Progenitor cell of endocrine pancreas (in vitro differentiated cells): ENCODE measurements at regions not wholly inside any gene's neighbourhood (a gene's known extent, or its start where the extent isn't known, plus 50 kb on each side); places are given as distances from the start of the nearest gene placed in this dataset.

Experiments
- DNase-seq: peaks from one replicate; pipeline ENCODE4 v3.0.0; 2021; ENCODE audit warnings: low spot score; ENCODE audit not compliant: unreplicated experiment
- H3K27ac Mint-ChIP-seq: 2 replicates; pipeline ENCODE4 v1.8.0; 2021; ENCODE audit warnings: mild to moderate bottlenecking, moderate library complexity, mixed read lengths
- H3K27me3 Mint-ChIP-seq: 2 replicates; pipeline ENCODE4 v1.8.0; 2021; ENCODE audit warnings: mixed read lengths
- H3K36me3 Mint-ChIP-seq: 2 replicates; pipeline ENCODE4 v1.8.0; 2022; ENCODE audit warnings: mixed read lengths; ENCODE audit not compliant: insufficient read depth
- H3K4me1 Mint-ChIP-seq: 2 replicates; pipeline ENCODE4 v1.8.0; 2021; ENCODE audit warnings: low read depth, mixed read lengths
- H3K4me3 Mint-ChIP-seq: 2 replicates; pipeline ENCODE4 v1.8.0; 2021; ENCODE audit warnings: low read depth, mild to moderate bottlenecking, moderate library complexity, mixed read lengths
- H3K9me3 Mint-ChIP-seq: 2 replicates; pipeline ENCODE4 v1.8.0; 2021; ENCODE audit warnings: low read depth, mixed read lengths
- CTCF ChIP-seq: fragments of 200-600 bp; sonication (generic); IDR thresholded peaks from one replicate; pipeline ENCODE4 v1.5.0; 2021; ENCODE audit warnings: antibody characterized with exemption, mild to moderate bottlenecking; ENCODE audit not compliant: unreplicated experiment

GRCh38 chr4:56219447-56219846 is 167.8 kb downstream of the AASDH start:
- peaks cover 28% of the 10 kb centered on the region for H3K36me3 Mint-ChIP-seq
- no peak for DNase-seq
- H3K27ac Mint-ChIP-seq: no peak overlapping the region
- no peaks in the 10 kb centered on the region for H3K9me3 Mint-ChIP-seq
- no peaks in the 10 kb centered on the region for H3K27me3 Mint-ChIP-seq
- TF ChIP-seq CTCF: no peak
- no peak overlapping the region for H3K4me3 Mint-ChIP-seq
- H3K4me1 Mint-ChIP-seq: peaks cover 36% of the 10 kb centered on the region

GRCh38 chr4:56218230-56218895 is 168.9 kb downstream of the AASDH start:
- peaks cover 25% of the 10 kb centered on the region for H3K36me3 Mint-ChIP-seq
- TF ChIP-seq CTCF: no peak
- no peaks in the 10 kb centered on the region for H3K9me3 Mint-ChIP-seq
- H3K4me3 Mint-ChIP-seq: no peak overlapping the region
- H3K4me1 Mint-ChIP-seq: peaks cover 36% of the 10 kb centered on the region
- peak overlapping the region; percentile 71 for H3K27ac Mint-ChIP-seq
- DNase-seq: no peak
- H3K27me3 Mint-ChIP-seq: no peaks in the 10 kb centered on the region

GRCh38 chr4:56217343-56217890 is 169.9 kb downstream of the AASDH start:
- no peak for DNase-seq
- TF ChIP-seq CTCF: no peak
- Mint-ChIP-seq H3K4me1 (peaks cover 36% of the 10 kb centered on the region), H3K27me3 (no peaks in the 10 kb centered on the region), H3K36me3 (peaks cover 26% of the 10 kb centered on the region), H3K9me3 (no peaks in the 10 kb centered on the region), H3K4me3 (no peak overlapping the region), H3K27ac (peak overlapping the region; percentile 84)

- Mint-ChIP-seq H3K4me1 (peaks cover 36% of the 10 kb centered on the region), H3K4me3 (no peak overlapping the region), H3K9me3 (peaks cover 3% of the 10 kb centered on the region), H3K36me3 (peaks cover 24% of the 10 kb centered on the region), H3K27ac (peak overlapping the region; percentile 10), H3K27me3 (no peaks in the 10 kb centered on the region)
- DNase-seq: no peak
- TF ChIP-seq CTCF: no peak
These were observed 171.4 kb downstream of the AASDH start for GRCh38 chr4:56215901-56216300.

- Mint-ChIP-seq H3K36me3 (peaks cover 25% of the 10 kb centered on the region), H3K4me3 (no peak overlapping the region), H3K4me1 (peaks cover 36% of the 10 kb centered on the region), H3K27me3 (no peaks in the 10 kb centered on the region), H3K27ac (peak overlapping the region; percentile 10), H3K9me3 (peaks cover 3% of the 10 kb centered on the region)
- TF ChIP-seq CTCF: no peak
- DNase-seq: no peak
These were observed 172.0 kb downstream of the AASDH start for GRCh38 chr4:56215141-56215783.
